ENCODE measurements at regions not wholly inside any gene's neighbourhood (a gene's known extent, or its start where the extent isn't known, plus 50 kb on each side); places are given as distances from the start of the nearest gene placed in this dataset.

GRCh38 chr4:52269761-52270160 lies 218.7 kb downstream of the SPATA18 start:
- no peaks in the 10 kb centered on the region for H3K4me1 ChIP-seq (ENCODE audit: control insufficient read depth, extremely low read depth, insufficient read depth, low read length)
- no peak overlapping the region for H3K9ac ChIP-seq (replicated peaks; ENCODE audit: extremely low read depth, insufficient read depth, low read length)
- DNase-seq (ENCODE audit: low read depth, low spot score) (no peak), FAIRE-seq (no peak)
- H3K36me3 ChIP-seq (ENCODE audit: control insufficient read depth in 2 of 2, extremely low read depth in 1 of 2, insufficient read depth in 2 of 2, low read length in 2 of 2): no peaks in the 10 kb centered on the region
- no peaks in the 10 kb centered on the region for H3K27me3 ChIP-seq (ENCODE audit: control insufficient read depth in 2 of 2, insufficient read depth in 2 of 2, low read length in 2 of 2)
- no peak overlapping the region for H3K4me2 ChIP-seq (ENCODE audit: insufficient read depth, low read length)
- H3K4me3 ChIP-seq (replicated peaks in 1 of 3; ENCODE audit: insufficient read depth in 1 of 3, low read depth in 1 of 3, low read length in 3 of 3): no peak overlapping the region
- no peak overlapping the region for H3K27ac ChIP-seq (ENCODE audit: insufficient read depth, low read depth, low read length)
- no peaks in the 10 kb centered on the region for H3K9me1 ChIP-seq (replicated peaks; ENCODE audit: control insufficient read depth, extremely low read depth, insufficient read depth, low read length)
- CTCF ChIA-PET: no interaction called here
- intact Hi-C loops (cut with micrococcal nuclease) (no loop called here), dilution Hi-C loops (cut with MboI; ENCODE audit: extremely low pct_ligation_motif_present, low sequenced_read_pairs) (no loop called here)
- no peaks in the 10 kb centered on the region for H3K9me3 ChIP-seq (replicated peaks; ENCODE audit: control insufficient read depth, insufficient read depth, low read length)
- TF ChIP-seq POLR2AphosphoS5 (IDR thresholded peaks at IDR 0.05; ENCODE audit: insufficient read depth, low read depth, low read length) (no peak), EZH2 (IDR thresholded peaks at IDR 0.05; ENCODE audit: borderline replicate concordance, low read depth, low read length, severe bottlenecking) (no peak), MYC (IDR thresholded peaks at IDR 0.05; ENCODE audit: low read depth, low read length) (no peak), FOS (IDR thresholded peaks at IDR 0.05; ENCODE audit: borderline replicate concordance, insufficient read depth, low read length) (no peak), JUN (IDR thresholded peaks at IDR 0.05; ENCODE audit: borderline replicate concordance, insufficient read depth, insufficient read length, low read depth) (no peak), GATA2 (IDR thresholded peaks at IDR 0.05; ENCODE audit: insufficient read depth, insufficient read length, low read depth, low read length) (no peak)
- H2AFZ ChIP-seq (ENCODE audit: low read depth, low read length): no peak overlapping the region
- H4K20me1 ChIP-seq (replicated peaks; ENCODE audit: control insufficient read depth, extremely low read depth, insufficient read depth, low read length): no peaks in the 10 kb centered on the region
- POLR2A ChIA-PET: no interaction called here
- BruUV-seq (replicated peaks): no TSS peak
- H3K79me2 ChIP-seq (ENCODE audit: control insufficient read depth, insufficient read depth, low read length): no peaks in the 10 kb centered on the region

GRCh38 chr4:52273885-52274284 lies 222.8 kb downstream of the SPATA18 start:
- FAIRE-seq (no peak), DNase-seq (ENCODE audit: low read depth, low spot score) (no peak)
- H3K4me3 ChIP-seq (replicated peaks in 1 of 3; ENCODE audit: insufficient read depth in 1 of 3, low read depth in 1 of 3, low read length in 3 of 3): no peak overlapping the region
- no TSS peak for BruUV-seq (replicated peaks)
- POLR2A ChIA-PET: no interaction called here
- no peak overlapping the region for H2AFZ ChIP-seq (ENCODE audit: low read depth, low read length)
- CTCF ChIA-PET: no interaction called here
- intact Hi-C loops (cut with micrococcal nuclease) (no loop called here), dilution Hi-C loops (cut with MboI; ENCODE audit: extremely low pct_ligation_motif_present, low sequenced_read_pairs) (no loop called here)
- no peaks in the 10 kb centered on the region for H3K27me3 ChIP-seq (ENCODE audit: control insufficient read depth in 2 of 2, insufficient read depth in 2 of 2, low read length in 2 of 2)
- no peaks in the 10 kb centered on the region for H3K36me3 ChIP-seq (ENCODE audit: control insufficient read depth in 2 of 2, extremely low read depth in 1 of 2, insufficient read depth in 2 of 2, low read length in 2 of 2)
- H3K9me1 ChIP-seq (replicated peaks; ENCODE audit: control insufficient read depth, extremely low read depth, insufficient read depth, low read length): no peaks in the 10 kb centered on the region
- no peaks in the 10 kb centered on the region for H3K9me3 ChIP-seq (replicated peaks; ENCODE audit: control insufficient read depth, insufficient read depth, low read length)
- no peaks in the 10 kb centered on the region for H3K4me1 ChIP-seq (ENCODE audit: control insufficient read depth, extremely low read depth, insufficient read depth, low read length)
- no peak overlapping the region for H3K4me2 ChIP-seq (ENCODE audit: insufficient read depth, low read length)
- TF ChIP-seq CTCF (IDR thresholded peaks at IDR 0.05; ENCODE audit: extremely low read depth in 1 of 2, insufficient read depth in 1 of 2, low read depth in 1 of 2, low read length in 2 of 2): no peak
- TF ChIP-seq MAX (IDR thresholded peaks at IDR 0.05; ENCODE audit: insufficient read depth, insufficient read length): no peak
- TF ChIP-seq EZH2 (IDR thresholded peaks at IDR 0.05; ENCODE audit: borderline replicate concordance, low read depth, low read length, severe bottlenecking): no peak
- no peak overlapping the region for H3K27ac ChIP-seq (ENCODE audit: insufficient read depth, low read depth, low read length)
- no peak overlapping the region for H3K9ac ChIP-seq (replicated peaks; ENCODE audit: extremely low read depth, insufficient read depth, low read length)
- H4K20me1 ChIP-seq (replicated peaks; ENCODE audit: control insufficient read depth, extremely low read depth, insufficient read depth, low read length): no peaks in the 10 kb centered on the region
- no peaks in the 10 kb centered on the region for H3K79me2 ChIP-seq (ENCODE audit: control insufficient read depth, insufficient read depth, low read length)
